A549 (cell line): ENCODE measurements at regions not wholly inside any gene's neighbourhood (a gene's known extent, or its start where the extent isn't known, plus 50 kb on each side); places are given as distances from the start of the nearest gene placed in this dataset.

Experiments
- ATAC-seq, 2 experiments: fragments of 200-7000 bp in 1 of 2; fragments of >200 bp in 1 of 2; cut with Nextera tagmentation in 1 of 2; cut with Tn5 transposase in 1 of 2; 3 replicates each; pipeline versions ENCODE4 v1.8.0 to v1.9.1; 2018 to 2020; ENCODE audit warnings: mild to moderate bottlenecking in 1 of 2, moderate library complexity in 1 of 2
- CTCF ChIA-PET: fragments of 300-600 bp; sonication (Branson Sonifier 250); formaldehyde crosslinking; extraction: SDS; loops from one replicate; lab custom pipeline; 2021; ENCODE audit warnings: antibody characterized with exemption, inconsistent platforms; lab: Yijun Ruan, JAX
- POLR2A ChIA-PET: fragments of 350-600 bp; formaldehyde crosslinking; extraction: SDS; loops from one replicate; lab custom pipeline; 2021; ENCODE audit warnings: antibody characterized with exemption, inconsistent platforms; lab: Yijun Ruan, JAX
- DNase-seq, 2 experiments: peaks; one replicate each; pipeline versions ENCODE4 v3.0.0 to v3.0.0-alpha.2; 2011 to 2016; ENCODE audit warnings: low read depth in 1 of 2, low spot score in 1 of 2
- FAIRE-seq: peaks from 2 replicates; lab custom pipeline; 2011; peaks lifted over from hg19 to GRCh38; lab: Jason Lieb, UNC
- H3K27ac ChIP-seq, 2 experiments: fragments of >200 bp; sonication (Bioruptor Twin); formaldehyde crosslinking; 3 replicates each; pipeline ENCODE4 v1.5.1; 2016 to 2017
- H3K4me1 ChIP-seq: fragments of >200 bp; sonication (Bioruptor Twin); formaldehyde crosslinking; 3 replicates; pipeline ENCODE4 v1.6.1; 2016
- H3K4me2 ChIP-seq: fragments of >200 bp; sonication (Bioruptor Twin); formaldehyde crosslinking; 3 replicates; pipeline ENCODE4 v1.6.1; 2016
- H3K4me3 ChIP-seq: fragments of >200 bp; sonication (Bioruptor Twin); formaldehyde crosslinking; 3 replicates; pipeline ENCODE4 v1.5.1; 2016
- H3K9me3 ChIP-seq: fragments of >200 bp; sonication (Bioruptor Twin); formaldehyde crosslinking; 3 replicates; pipeline ENCODE4 v1.6.1; 2016
- CEBPB ChIP-seq, 2 experiments: fragments of >200 bp in 1 of 2; sonication (Bioruptor Twin) in 1 of 2; formaldehyde crosslinking in 1 of 2; IDR thresholded peaks; 2 replicates each; pipeline ENCODE4 v1.6.1; 2012 to 2016
- CHD2 ChIP-seq: fragments of 150-350 bp; IDR thresholded peaks from 2 replicates; pipeline ENCODE4 v1.6.1; 2014; ENCODE audit warnings: low read length; ENCODE audit not compliant: partially characterized antibody
- EP300 ChIP-seq, 2 experiments: fragments of >200 bp; sonication (Bioruptor Twin); formaldehyde crosslinking; IDR thresholded peaks; 2 replicates in 1 of 2; 3 replicates in 1 of 2; pipeline ENCODE4 v1.6.1; 2016 to 2017
- FOSB ChIP-seq: fragments of 250-450 bp; sonication (Bioruptor Pico); IDR thresholded peaks from 2 replicates; pipeline ENCODE4 v1.5.0; 2020; ENCODE audit warnings: mild to moderate bottlenecking, moderate library complexity
- GATA3 ChIP-seq: IDR thresholded peaks from 2 replicates; pipeline ENCODE4 v1.6.1; 2012; ENCODE audit warnings: borderline replicate concordance
- HDAC2 ChIP-seq: fragments of 200-600 bp; sonication (generic); IDR thresholded peaks from 2 replicates; pipeline ENCODE4 v1.6.1; 2016
- HES2 ChIP-seq: fragments of >200 bp; sonication (Bioruptor Twin); formaldehyde crosslinking; IDR thresholded peaks from 2 replicates; pipeline ENCODE4 v1.6.1; 2016
- HMGXB4 ChIP-seq: fragments of 250-450 bp; sonication (Bioruptor Pico); IDR thresholded peaks from 2 replicates; pipeline ENCODE4 v1.5.0; 2021; ENCODE audit warnings: mild to moderate bottlenecking, moderate library complexity, borderline replicate concordance
- HOXA7 ChIP-seq: fragments of 250-450 bp; sonication (Bioruptor Pico); IDR thresholded peaks from 2 replicates; pipeline ENCODE4 v1.5.0; 2020; ENCODE audit warnings: mild to moderate bottlenecking, moderate library complexity
- KDM5A ChIP-seq: fragments of 200-600 bp; sonication (generic); IDR thresholded peaks from 2 replicates; pipeline ENCODE4 v1.6.1; 2016; ENCODE audit warnings: antibody characterized with exemption, mild to moderate bottlenecking
- MYC ChIP-seq: IDR thresholded peaks from 2 replicates; pipeline ENCODE4 v1.6.1; 2012; ENCODE audit warnings: mild to moderate bottlenecking, inconsistent platforms, low read length, improper control_type of control experiment, borderline replicate concordance
- RARB ChIP-seq: fragments of 250-450 bp; sonication (Bioruptor Pico); IDR thresholded peaks from 2 replicates; pipeline ENCODE4 v1.8.0; 2021; ENCODE audit warnings: mild to moderate bottlenecking, moderate library complexity
- RCOR1 ChIP-seq: fragments of 150-350 bp; IDR thresholded peaks from 2 replicates; pipeline ENCODE4 v1.6.1; 2014; ENCODE audit warnings: antibody characterized with exemption, low read length, low read depth
- TP53 ChIP-seq: fragments of 250-450 bp; sonication (Bioruptor Pico); IDR thresholded peaks from 2 replicates; pipeline ENCODE4 v1.5.0; 2021; ENCODE audit warnings: mild to moderate bottlenecking, moderate library complexity
- WGBS: methylation state at CpG from one replicate; pipeline ENCODE4 v1.1.6; 2017; ENCODE audit errors: missing lambda C conversion rate; 5-methylcytosine and 5-hydroxymethylcytosine counted together
- TF ChIP-seq, protein P1 (sequence below): IDR thresholded peaks from 2 replicates; pipeline ENCODE4 v1.6.1; 2012
- TF ChIP-seq, protein P2 (sequence below): fragments of >200 bp; sonication (Bioruptor Twin); formaldehyde crosslinking; IDR thresholded peaks from 3 replicates; pipeline ENCODE4 v1.5.1; 2016

- H3K9me3 ChIP-seq = no peaks in the 10 kb centered on the region
- no peak for DNase-seq
- no peak for ATAC-seq
- no peaks in the 10 kb centered on the region for H3K4me1 ChIP-seq
- TF ChIP-seq KDM5A = no peak
- TF ChIP-seq, protein P1, sequence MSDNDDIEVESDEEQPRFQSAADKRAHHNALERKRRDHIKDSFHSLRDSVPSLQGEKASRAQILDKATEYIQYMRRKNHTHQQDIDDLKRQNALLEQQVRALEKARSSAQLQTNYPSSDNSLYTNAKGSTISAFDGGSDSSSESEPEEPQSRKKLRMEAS = no peak
- no peak for TF ChIP-seq GATA3
- no peak for TF ChIP-seq CEBPB (IDR thresholded peaks at IDR 0.05)
- no peak for TF ChIP-seq HDAC2
- no peak for TF ChIP-seq TP53 (CRISPR knock-in tag)
- TF ChIP-seq MYC = no peak
- TF ChIP-seq RCOR1 = no peak
- H3K4me3 ChIP-seq = no peak overlapping the region
- CTCF ChIA-PET = no interaction called here
- no peak for FAIRE-seq
- no peak overlapping the region for H3K27ac ChIP-seq
- H3K4me2 ChIP-seq = no peak overlapping the region
- POLR2A ChIA-PET = no interaction called here
Observed at GRCh38 chr4:96639932-96640331, 800.0 kb downstream of the PDHA2 start.

DNA sequence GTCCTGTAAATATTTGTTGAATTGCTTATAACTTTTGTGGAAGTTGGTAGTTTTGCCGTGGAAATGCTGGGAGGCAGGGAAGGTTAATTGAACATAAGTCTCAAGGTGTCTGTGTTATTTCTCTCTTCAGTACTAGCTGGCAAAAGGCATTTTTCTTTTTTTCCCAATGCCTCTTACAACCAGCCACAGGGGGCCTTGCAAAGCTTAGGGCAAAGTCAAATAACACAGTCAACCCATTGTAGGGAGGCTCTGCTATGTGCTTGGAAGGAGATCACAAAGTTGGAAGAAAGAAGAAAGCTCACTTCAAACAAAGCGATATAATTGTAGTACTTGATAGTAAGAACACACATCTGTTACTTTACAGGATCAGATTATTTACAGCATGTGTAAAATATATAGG is 802.6 kb downstream of the PDHA2 start:
- WGBS = 17% methylated on average over 2 of the region's 2 CpGs
- CTCF ChIA-PET = no interaction called here
- H3K4me1 ChIP-seq = no peaks in the 10 kb centered on the region
- H3K27ac ChIP-seq = no peak overlapping the region
- H3K9me3 ChIP-seq = no peaks in the 10 kb centered on the region
- TF ChIP-seq HDAC2 (no peak), HMGXB4 (no peak), CHD2 (no peak), HES2 (no peak), RARB (no peak), EP300 (IDR thresholded peaks at IDR 0.05) (no peak)
- TF ChIP-seq, protein P2, sequence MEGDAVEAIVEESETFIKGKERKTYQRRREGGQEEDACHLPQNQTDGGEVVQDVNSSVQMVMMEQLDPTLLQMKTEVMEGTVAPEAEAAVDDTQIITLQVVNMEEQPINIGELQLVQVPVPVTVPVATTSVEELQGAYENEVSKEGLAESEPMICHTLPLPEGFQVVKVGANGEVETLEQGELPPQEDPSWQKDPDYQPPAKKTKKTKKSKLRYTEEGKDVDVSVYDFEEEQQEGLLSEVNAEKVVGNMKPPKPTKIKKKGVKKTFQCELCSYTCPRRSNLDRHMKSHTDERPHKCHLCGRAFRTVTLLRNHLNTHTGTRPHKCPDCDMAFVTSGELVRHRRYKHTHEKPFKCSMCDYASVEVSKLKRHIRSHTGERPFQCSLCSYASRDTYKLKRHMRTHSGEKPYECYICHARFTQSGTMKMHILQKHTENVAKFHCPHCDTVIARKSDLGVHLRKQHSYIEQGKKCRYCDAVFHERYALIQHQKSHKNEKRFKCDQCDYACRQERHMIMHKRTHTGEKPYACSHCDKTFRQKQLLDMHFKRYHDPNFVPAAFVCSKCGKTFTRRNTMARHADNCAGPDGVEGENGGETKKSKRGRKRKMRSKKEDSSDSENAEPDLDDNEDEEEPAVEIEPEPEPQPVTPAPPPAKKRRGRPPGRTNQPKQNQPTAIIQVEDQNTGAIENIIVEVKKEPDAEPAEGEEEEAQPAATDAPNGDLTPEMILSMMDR = no peak
- H3K4me3 ChIP-seq = no peak overlapping the region
- ATAC-seq (no peak), DNase-seq (no peak), FAIRE-seq (no peak)
- POLR2A ChIA-PET = no interaction called here
- H3K4me2 ChIP-seq = no peak overlapping the region

GRCh38 chr4:96646146-96646545 is 806.3 kb downstream of the PDHA2 start:
- ChIA-PET CTCF (no interaction called here), POLR2A (no interaction called here)
- H3K4me3 ChIP-seq = no peak overlapping the region
- H3K27ac ChIP-seq = no peak overlapping the region
- no peak overlapping the region for H3K4me2 ChIP-seq
- no peak for DNase-seq
- no peak for TF ChIP-seq MYC
- H3K4me1 ChIP-seq = no peaks in the 10 kb centered on the region
- 19% methylated on average over 1 of the region's 1 CpG for WGBS
- no peaks in the 10 kb centered on the region for H3K9me3 ChIP-seq
- no peak for FAIRE-seq
- ATAC-seq = no peak

DNA sequence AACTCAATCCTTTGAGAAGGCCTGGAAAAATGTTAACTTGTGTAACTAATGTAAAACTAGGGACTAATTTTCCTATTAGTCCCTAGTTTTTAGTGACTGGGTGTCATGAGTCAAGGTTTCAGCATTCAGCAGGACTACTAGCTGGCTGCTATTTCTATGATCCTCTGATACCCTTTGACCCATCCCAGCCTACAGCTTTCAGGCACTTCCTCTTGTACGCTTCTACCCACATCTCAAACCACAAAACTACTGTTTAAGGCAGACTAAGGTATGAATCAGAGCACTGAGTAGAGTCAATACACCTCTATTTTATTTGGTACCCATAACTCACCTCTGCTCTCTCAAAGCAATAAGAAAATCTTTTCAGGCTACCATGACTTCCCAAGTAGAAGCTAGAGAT is 809.6 kb downstream of the PDHA2 start:
- Histone ChIP-seq H3K4me1 (no peaks in the 10 kb centered on the region), H3K27ac (no peak overlapping the region), H3K4me2 (no peak overlapping the region), H3K4me3 (no peak overlapping the region), H3K9me3 (no peaks in the 10 kb centered on the region)
- CTCF ChIA-PET = no interaction called here
- FAIRE-seq = no peak
- ATAC-seq = no peak
- TF ChIP-seq HOXA7 (CRISPR knock-in tag) (no peak), FOSB (CRISPR knock-in tag) (no peak)
- whole genome bisulfite sequencing = 19% methylated on average over 1 of the region's 1 CpG
- DNase-seq = no peak
- POLR2A ChIA-PET = no interaction called here
